ENCODE measurements at regions not wholly inside any gene's neighbourhood (a gene's known extent, or its start where the extent isn't known, plus 50 kb on each side); places are given as distances from the start of the nearest gene placed in this dataset.

DNA sequence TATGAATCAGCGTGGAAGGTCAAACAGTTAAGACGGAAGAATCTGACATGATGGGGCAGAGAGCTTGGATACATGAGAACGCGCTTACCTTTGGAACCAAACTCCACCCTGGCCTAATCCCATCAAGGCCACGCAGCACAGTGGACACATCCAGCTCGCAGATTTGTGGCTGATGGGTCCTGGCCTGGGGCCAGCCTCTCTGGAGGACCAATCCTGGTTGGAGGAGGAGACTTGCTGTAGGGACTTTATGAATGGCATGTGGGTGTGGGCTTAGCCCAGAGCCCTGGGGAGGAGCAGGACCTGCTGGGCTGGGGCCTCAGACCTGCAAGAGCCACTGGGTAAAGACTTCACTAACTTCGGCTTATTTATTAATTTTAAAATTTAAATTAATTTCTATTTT, 73.4 kb upstream of the ANKRD34C start:
- no peaks in the 10 kb centered on the region for H3F3A ChIP-seq (ENCODE audit: insufficient read depth, low read depth)
- CTCF ChIA-PET, result no interaction called here
- no peak overlapping the region for H2AFZ ChIP-seq
- DNase-seq, result no peak
- 0 out of 2 replicates have a peak, but pooled peaks cover 4% of the 10 kb centered on the region for H3K4me1 ChIP-seq (replicated peaks; ENCODE audit: insufficient read depth)
- no peak overlapping the region for H3K4me2 ChIP-seq
- H3K79me2 ChIP-seq (ENCODE audit: low read depth), result no peaks in the 10 kb centered on the region
- no TSS peak for BruUV-seq (replicated peaks)
- H3K9me3 ChIP-seq (ENCODE audit: insufficient read depth, low read depth), result no peaks in the 10 kb centered on the region
- POLR2A ChIA-PET (ENCODE audit: unreplicated experiment), result no interaction called here
- no peaks in the 10 kb centered on the region for H3K9me2 ChIP-seq (ENCODE audit: insufficient read depth)
- TF ChIP-seq EZH2 (IDR thresholded peaks at IDR 0.05; ENCODE audit: low read depth), result no peak
- no peak for TF ChIP-seq CTCF (conservative IDR thresholded peaks at IDR 0.05)
- peaks cover 25% of the 10 kb centered on the region for H3K27me3 ChIP-seq (ENCODE audit: insufficient read depth, low read depth)
- H3K36me3 ChIP-seq (ENCODE audit: low read depth), result no peaks in the 10 kb centered on the region
- H4K20me1 ChIP-seq (ENCODE audit: insufficient read depth), result no peaks in the 10 kb centered on the region
- H3K4me3 ChIP-seq, result no peak overlapping the region
- intact Hi-C loops (cut with micrococcal nuclease; ENCODE audit: unreplicated experiment), result no loop called here
- no peak overlapping the region for H3K27ac ChIP-seq

DNA sequence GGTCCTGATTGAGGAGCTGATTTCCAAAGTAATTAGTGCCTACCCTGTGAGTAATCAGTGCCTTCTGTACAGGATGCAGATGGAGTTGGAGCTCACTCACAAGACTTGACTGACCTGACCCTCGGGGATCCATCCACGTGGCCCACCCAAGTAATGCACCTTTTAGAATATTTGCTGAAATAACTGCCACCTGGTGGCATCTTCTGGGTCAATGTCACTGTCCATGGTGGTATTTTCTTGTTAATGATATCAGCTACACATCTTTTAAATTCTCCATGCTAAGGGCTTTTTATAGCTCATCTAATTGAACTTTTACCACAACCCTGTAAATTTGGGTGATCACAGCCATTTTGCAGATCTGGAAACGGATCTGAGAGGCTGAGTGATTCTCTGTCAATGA, 74.3 kb upstream of the ANKRD34C start:
- ChIA-PET POLR2A (ENCODE audit: unreplicated experiment) (no interaction called here), CTCF (no interaction called here)
- no peaks in the 10 kb centered on the region for H3K36me3 ChIP-seq (ENCODE audit: low read depth)
- H3K27me3 ChIP-seq (ENCODE audit: insufficient read depth, low read depth), result peaks cover 25% of the 10 kb centered on the region
- H2AFZ ChIP-seq, result no peak overlapping the region
- no peak for TF ChIP-seq CTCF (conservative IDR thresholded peaks at IDR 0.05)
- no peak for TF ChIP-seq EZH2 (IDR thresholded peaks at IDR 0.05; ENCODE audit: low read depth)
- no TSS peak for BruUV-seq (replicated peaks)
- intact Hi-C loops (cut with micrococcal nuclease; ENCODE audit: unreplicated experiment), result no loop called here
- H3K79me2 ChIP-seq (ENCODE audit: low read depth), result no peaks in the 10 kb centered on the region
- H3K4me2 ChIP-seq, result no peak overlapping the region
- H4K20me1 ChIP-seq (ENCODE audit: insufficient read depth), result no peaks in the 10 kb centered on the region
- H3K9me2 ChIP-seq (ENCODE audit: insufficient read depth), result no peaks in the 10 kb centered on the region
- H3F3A ChIP-seq (ENCODE audit: insufficient read depth, low read depth), result no peaks in the 10 kb centered on the region
- no peaks in the 10 kb centered on the region for H3K9me3 ChIP-seq (ENCODE audit: insufficient read depth, low read depth)
- H3K27ac ChIP-seq, result no peak overlapping the region
- 0 out of 2 replicates have a peak, but pooled peaks cover 4% of the 10 kb centered on the region for H3K4me1 ChIP-seq (replicated peaks; ENCODE audit: insufficient read depth)
- DNase-seq, result no peak
- H3K4me3 ChIP-seq, result no peak overlapping the region

GRCh38 chr15:79206940-79207339, 75.6 kb upstream of the ANKRD34C start:
- peaks cover 31% of the 10 kb centered on the region for H3K27me3 ChIP-seq (ENCODE audit: insufficient read depth, low read depth)
- no peaks in the 10 kb centered on the region for H3K9me3 ChIP-seq (ENCODE audit: insufficient read depth, low read depth)
- CTCF ChIA-PET, result interaction anchor here (0.6 kb wide), 1 partner anchor 547 kb away, joined by 3 read pairs; no protein-coding TSS in a partner anchor
- H3K36me3 ChIP-seq (ENCODE audit: low read depth), result no peaks in the 10 kb centered on the region
- no peak for TF ChIP-seq CTCF (conservative IDR thresholded peaks at IDR 0.05)
- no peak for TF ChIP-seq EZH2 (IDR thresholded peaks at IDR 0.05; ENCODE audit: low read depth)
- H3K4me2 ChIP-seq, result no peak overlapping the region
- H3K9me2 ChIP-seq (ENCODE audit: insufficient read depth), result no peaks in the 10 kb centered on the region
- intact Hi-C loops (cut with micrococcal nuclease; ENCODE audit: unreplicated experiment), result no loop called here
- H3K4me3 ChIP-seq, result no peak overlapping the region
- H3K4me1 ChIP-seq (replicated peaks; ENCODE audit: insufficient read depth), result 0 out of 2 replicates have a peak, but pooled peaks cover 4% of the 10 kb centered on the region
- no peaks in the 10 kb centered on the region for H4K20me1 ChIP-seq (ENCODE audit: insufficient read depth)
- POLR2A ChIA-PET (ENCODE audit: unreplicated experiment), result no interaction called here
- BruUV-seq (replicated peaks), result no TSS peak
- no peaks in the 10 kb centered on the region for H3F3A ChIP-seq (ENCODE audit: insufficient read depth, low read depth)
- no peak for DNase-seq
- H2AFZ ChIP-seq, result no peak overlapping the region
- H3K27ac ChIP-seq, result no peak overlapping the region
- no peaks in the 10 kb centered on the region for H3K79me2 ChIP-seq (ENCODE audit: low read depth)
